DMS 273 treated with DMSO at 0.1 percent for 48 hours (cell line): ENCODE measurements at regions not wholly inside any gene's neighbourhood (a gene's known extent, or its start where the extent isn't known, plus 50 kb on each side); places are given as distances from the start of the nearest gene placed in this dataset.

ENCODE experiments used
- DNase-seq: peaks from one replicate; lab custom pipeline; 2025; lab: John Stamatoyannopoulos, UW

DNA sequence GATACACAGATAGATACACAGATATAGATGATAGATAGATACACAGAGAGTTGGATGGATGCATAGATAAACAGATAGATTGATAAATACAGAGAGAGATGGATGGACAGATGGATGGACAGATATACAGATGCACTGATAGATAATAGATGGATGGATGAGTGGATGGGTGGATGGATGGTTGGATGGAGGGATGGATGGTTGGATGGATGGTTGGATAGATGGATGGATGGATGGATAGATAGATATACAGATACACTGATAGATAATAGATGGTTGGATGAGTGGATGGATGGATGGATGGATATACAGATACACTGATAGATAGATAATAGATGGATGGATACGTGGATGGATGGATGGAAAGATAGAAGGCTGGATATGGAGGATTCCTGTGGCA lies 290.0 kb upstream of the SHH start:
- no peak for DNase-seq

DNA sequence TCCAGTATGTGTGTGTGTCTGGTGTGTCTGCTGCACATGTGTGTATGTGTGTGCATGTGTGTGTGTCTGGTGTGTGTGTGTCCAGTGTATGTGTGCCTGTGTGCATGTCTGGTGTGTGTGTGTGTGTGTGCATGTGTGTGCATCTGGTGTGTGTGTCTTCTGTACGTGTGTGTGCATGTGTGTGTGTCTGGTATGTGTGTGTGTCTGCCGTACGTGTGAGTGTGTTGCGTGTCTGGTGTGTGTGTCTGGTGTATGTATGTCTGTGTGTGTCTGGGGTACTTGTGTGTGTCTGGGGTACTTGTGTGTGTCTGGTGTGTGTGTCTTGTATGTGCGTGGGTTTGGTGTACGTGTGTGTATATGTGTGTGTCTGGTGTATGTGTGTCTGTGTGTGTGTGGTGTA lies 289.1 kb upstream of the SHH start:
- no peak for DNase-seq

DNA sequence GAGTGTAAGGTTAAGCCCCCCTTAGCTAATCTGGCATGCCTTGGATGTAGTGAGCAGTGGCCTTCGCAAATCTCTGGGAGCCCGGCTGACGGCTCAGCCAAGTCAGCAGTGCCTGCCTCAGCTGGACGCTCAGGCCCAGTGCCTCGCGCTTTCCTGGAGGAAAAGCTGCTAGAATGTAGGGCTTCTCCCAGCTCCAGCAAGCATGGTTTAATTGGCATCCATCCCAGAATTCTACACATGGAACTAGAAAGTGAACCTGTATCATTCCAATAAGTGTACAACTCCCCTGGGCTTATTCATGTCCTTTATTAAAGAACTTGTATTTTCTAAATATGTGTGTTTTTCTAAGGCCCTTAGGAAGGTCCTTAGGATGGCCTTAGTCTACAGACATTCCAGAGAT lies 287.8 kb upstream of the SHH start:
- DNase-seq: no peak

DNA sequence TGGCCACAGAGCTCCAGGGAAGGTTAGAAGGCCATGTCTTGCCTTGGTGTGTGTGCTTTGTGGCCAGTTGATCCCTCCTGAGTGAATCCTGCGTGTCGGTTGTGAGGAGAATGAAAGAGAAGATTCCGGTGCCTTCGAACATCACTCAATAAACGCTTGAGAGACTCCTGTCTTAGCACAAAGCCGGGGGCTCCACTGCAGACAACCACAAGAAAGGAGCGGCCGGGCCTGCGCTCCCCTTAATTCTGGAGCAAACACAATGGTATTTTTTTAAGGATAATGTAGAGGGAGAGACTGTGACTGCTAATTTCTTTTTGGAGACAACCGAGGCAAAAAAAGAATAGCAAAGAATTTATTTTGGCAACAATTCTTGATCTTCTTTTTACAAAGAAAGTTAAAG lies 286.8 kb upstream of the SHH start:
- DNase-seq: no peak

DNA sequence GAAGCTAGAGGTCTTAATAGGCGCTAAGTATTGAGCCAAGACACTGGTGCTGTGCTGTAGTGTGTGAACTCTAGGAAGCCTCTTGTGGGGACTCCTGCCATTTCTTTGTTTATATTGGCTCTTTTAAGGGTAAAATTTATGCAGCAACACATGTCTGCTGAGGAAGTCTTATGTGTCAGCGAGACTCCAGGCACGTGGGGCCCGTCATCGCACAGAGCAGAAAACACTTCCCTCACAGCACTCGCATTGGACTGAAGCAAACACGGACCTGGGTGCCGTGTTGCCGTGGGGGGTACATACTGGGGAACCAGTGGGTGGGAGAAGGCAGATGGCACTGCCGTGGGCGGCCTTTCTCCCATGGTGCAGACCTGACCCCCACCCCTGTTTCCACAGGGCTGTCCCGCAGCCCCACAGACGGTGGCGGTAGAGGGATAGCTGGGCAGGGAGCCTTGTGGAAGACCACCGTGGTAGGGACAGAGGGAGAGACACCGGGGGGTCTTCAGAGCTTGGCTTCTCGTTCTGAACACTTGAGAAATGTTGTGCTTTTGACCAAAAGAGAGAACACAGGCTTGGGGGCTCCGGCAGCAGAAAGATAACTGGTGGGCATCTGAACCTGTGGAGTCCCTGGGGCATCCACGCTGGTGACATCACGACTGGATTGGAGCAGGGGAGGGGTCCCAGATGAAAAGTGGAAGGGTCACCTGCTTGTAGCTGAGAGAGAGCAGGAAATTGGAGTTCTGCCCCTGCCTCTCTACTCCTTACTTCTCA lies 284.7 kb upstream of the SHH start:
- DNase-seq: no peak

DNA sequence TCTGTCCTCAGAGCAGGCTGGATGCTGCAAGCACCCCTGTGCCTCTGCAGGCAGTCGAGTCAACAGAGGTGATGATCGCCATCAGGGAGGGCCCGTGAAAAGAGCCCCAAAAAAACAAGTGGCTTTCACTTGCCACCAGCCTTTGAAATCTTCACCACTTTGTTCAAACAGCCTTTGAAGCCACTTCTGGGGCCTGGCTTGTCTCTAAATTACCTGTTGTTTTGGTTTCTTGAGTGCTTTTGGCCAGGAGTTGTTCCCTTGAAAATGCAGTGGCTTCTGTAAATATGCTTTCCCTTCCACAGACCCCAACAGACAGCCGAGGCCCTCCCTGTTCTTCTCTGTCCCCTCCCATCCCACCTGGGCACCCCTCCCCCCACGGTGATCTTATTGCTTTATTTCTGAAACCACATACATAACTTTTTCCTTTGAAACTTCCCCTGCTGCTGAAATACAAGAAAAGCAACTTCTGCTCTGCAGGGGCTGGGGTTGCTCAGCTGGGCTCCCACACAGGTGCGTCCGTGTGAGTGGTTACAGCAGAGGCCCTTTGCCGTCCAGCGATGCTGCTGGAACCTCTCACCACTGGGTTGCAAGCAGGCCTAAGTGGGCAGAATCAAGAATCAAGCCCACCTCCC lies 283.8 kb upstream of the SHH start:
- DNase-seq: no peak

DNA sequence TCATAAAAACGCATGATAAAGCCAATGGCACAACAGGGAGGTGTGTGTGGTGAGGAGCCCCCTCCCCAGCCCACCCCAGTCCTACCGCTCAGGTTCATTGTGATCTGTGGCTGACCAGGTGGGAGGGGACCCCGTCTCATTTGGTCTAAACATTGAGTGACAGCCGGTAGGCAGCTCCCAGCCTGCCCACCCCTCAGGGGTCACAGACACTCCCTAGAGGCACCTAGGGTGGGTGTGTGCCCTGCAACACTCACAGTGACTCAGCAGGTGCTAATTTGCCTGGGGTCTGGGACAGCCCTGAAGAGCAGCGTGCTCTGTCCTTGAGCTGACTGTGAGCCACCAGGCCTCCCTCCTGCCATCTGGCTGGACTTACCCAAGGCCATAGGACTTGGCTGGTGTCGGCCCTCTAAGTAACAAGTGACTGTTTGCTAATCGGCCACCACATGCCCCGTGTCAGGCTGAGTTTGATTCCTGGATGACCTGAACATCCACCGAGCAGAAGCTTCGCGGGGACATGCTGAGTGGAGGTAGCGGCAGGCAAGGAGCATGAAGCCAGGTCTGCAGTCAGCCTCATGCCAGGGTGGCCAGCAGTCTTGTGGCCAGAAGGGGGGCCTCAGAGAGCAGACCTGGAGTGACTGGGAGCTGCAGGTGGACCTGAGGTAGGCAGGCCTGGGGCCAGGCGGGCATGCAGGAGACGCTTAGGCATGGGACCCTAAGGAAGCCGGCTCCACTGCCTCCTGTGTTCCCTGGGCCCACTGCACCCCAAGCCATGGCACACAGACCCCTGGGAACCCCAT lies 282.3 kb upstream of the SHH start:
- no peak for DNase-seq

DNA sequence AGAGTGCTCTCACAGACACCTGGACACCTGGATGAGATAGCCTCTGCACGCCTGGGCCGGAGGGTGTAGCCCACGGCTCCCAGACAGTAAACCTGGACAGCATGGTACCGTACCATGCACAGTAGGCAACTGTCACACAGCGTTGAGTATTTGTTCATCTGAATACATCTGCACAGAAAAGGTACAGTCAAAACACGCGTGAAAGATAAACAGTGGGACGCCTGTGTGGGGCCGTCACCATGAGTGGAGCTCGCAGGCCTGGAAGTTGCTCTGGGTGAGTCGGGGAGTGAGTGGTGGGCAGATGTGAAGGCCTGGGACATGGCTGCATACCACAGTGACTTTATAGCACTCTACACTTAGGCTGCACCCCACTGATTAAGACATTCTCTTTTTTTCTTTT lies 280.0 kb upstream of the SHH start:
- no peak for DNase-seq

DNA sequence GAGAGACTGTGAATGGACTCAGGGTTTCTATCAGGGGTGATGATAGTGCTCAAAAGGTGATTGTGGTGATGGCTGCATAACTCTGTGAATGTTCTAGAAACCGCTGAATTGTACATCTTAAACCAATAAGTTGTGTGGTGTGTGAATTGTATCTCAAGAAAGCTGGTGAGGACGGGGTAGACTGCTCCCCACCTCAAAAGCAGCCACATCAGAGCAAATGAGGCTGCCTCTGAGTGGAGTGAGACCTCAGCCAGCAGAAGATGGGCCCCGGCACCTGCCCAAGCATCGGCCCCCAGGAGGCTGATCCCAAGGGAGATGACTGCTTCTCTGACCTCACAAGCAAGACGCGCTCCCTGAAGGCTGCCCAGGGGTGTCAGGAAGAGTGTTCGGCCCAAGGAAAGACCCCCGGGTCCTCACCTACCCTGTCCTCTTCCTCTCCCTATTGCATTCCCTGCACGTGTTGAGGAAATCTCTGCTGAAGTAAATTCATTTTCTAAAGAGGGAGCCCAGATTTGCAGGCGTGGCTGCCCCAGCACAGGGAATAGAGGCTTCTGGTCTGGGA lies 279.3 kb upstream of the SHH start:
- no peak for DNase-seq

DNA sequence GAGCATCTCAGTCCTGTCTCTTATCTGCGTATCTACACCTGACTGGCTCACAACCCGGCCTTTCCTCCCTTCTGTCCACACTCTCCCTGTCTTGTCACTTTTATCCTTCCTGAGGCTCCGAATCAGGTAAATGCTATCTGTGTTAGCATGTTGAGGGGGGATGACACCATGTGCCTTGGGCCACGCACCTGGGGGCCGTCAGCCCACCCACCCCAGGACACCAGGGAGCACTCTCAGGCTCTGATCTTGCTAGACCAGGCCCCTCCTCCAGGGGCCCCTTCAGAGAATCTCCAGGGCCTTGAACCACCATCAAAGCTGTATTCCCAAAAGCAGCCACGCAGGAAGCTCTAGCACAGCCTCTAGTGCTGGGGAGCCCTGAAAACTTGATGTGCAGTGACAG lies 278.7 kb upstream of the SHH start:
- DNase-seq: no peak

DNA sequence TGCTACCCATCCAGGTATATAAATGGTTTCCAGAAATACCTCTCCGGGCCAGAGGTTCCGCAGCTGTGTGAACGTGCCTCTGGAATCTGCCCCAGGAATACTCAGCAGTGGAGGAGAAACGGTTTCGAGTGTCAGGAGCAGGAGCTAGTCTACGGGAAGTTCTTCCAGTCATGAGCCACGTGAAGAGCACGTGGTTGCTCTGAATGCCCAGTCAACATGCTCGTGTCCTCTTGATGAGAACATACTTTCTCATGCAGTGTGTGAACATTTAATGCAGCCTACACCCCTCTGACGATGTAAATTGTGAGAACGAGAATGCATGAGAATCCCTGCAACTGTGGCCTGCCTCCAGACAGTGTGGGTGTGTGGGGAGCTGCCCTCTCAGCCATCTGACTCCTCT lies 277.0 kb upstream of the SHH start:
- DNase-seq: no peak

DNA sequence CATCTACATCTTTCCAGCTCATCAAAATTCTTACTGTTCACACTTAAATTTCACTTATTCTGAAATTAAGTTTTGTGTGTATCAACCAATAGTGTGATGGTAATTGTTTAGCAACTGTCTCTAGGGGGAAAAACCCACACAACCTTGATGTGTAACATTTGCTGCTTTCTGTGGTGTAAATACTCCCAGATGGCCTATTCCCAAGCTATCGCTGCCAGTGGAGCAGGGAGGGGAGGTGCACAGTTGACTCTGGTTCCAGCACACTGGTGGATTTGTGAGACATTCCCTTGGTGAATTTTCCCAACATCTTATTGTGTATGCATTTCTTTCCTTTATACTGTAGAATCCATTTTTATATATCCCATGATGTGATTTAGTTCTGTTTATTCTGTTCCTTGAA lies 275.9 kb upstream of the SHH start:
- no peak for DNase-seq

DNA sequence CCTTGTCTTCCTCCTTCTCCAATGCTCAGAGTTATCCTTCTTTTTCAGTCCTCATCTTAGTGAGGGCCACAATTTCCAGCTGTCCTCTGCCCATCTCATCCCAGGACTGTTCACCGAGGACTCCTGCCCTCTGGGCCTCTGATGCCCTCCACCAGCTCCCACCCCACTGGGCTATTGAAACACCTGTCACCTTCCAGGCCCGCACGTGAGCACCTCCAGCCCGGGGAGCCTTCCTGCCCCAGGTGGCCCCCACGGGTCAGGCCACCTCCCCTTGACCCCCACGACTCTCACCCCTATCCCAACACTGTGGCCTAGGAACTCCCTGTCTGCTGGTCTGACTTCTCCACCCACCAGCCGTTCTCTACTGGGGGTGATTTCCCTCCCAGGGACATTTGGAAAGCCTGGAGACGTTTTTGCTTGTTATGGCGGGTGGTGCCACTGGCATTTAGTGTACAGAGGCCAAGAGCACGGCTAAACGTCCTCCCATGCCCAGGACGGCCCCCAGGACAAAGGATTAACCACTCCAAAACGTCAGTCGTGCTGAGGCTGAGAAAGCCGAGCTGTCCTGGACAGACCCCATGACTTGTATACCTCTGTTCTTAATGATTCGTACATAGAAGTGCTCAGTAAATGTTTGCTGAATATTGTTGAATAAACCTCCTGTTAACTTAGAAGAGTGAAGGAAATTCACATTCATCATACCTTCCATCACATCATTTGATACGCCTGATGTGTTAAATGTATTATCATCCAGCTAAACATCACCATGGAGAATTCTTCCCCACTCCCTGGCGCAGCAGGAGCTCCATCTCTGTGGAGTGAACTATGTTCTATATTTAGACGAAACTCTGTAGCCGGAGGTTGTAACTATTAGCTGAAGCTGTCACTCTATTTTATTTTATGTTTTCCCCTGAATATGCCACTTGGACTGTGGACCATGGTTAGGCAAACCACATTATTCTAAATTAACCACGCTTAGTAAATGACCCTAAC lies 270.1 kb upstream of the SHH start:
- DNase-seq: no peak

DNA sequence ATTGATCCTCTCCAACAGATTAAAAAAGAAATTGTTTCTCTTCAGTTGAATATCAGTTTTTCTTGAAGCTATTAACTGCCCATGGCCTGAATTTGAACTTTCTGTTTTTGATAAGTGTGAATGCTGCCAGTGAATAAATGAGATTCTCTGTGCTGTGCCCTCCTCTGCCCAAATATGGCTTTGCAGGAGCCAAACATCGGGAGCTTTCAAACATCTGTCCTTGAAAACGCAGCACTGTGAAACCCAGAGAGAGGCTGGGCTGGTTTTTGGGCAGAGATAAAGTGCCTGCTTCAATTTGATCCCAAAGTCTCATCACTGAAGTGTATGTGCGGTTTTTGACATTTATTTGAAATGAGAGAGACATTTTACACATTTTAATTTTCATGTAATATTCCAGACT lies 268.3 kb upstream of the SHH start:
- no peak for DNase-seq

DNA sequence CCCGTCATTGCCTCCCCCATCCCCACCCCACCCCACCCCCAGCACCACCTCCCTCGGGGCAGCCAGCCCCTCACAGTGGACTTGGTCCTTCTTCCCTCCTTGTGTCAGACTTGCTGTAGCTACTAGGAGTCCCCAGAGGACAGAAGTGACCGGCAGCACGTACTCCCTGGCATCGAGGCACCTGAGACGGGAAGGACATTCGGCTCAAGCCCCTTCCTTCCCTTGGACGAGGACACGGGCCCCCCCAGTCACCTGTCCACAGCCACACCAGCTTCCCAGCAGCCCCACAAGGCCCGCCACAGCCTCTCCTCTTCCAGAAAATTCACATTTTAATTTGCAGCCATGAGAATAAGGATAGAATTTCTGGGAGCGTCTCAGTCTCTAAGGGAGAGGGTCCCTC lies 267.8 kb upstream of the SHH start:
- DNase-seq: no peak

DNA sequence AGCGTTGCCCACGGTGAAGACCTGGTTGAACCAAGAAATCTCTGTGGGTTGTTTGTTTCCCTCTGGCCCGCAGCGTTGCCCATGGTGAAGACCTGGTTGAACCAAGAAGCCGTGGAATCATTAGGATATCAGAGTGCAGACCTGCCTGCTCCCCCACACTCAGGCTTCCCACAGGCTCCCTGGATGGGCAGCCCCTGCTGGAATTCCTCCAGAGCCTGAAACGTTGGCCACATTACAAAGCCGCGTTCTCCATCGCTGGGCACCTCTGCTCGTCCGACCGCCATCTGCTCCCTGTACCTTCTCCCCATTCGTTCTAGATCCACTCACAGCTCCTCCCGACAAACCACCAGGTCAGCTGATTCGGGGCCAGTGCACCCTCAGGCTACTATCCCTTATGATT lies 266.9 kb upstream of the SHH start:
- no peak for DNase-seq

DNA sequence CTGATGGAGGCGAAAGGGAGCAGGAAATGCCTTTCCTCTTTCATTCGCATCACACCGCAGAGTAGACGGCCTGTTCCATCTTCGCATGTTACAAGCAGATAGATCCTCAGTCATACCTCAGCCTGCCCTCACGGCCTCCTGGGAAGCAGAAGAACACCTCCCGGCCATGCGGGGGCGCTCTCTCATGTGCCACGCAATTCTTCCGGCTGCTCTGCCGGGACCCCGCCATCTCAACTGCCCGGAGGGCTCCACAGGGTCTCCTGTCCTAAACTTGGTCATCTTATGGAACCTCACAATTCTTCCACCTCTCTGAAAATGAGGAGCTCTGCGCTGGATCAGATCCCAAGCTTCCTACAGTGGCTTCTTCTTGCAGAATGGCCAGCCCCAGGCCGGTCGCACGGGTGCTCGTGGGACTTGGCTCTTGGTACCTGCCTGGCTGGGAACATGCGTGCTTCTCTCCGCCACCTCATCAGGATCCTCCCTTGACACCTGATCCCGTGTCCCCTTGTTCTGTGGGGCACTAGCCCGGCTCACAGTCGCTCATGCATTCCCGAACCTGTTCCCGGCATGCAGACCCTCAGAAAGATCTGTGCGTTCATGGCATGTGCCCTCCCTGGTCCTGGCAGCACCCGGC lies 262.8 kb upstream of the SHH start:
- DNase-seq: no peak

DNA sequence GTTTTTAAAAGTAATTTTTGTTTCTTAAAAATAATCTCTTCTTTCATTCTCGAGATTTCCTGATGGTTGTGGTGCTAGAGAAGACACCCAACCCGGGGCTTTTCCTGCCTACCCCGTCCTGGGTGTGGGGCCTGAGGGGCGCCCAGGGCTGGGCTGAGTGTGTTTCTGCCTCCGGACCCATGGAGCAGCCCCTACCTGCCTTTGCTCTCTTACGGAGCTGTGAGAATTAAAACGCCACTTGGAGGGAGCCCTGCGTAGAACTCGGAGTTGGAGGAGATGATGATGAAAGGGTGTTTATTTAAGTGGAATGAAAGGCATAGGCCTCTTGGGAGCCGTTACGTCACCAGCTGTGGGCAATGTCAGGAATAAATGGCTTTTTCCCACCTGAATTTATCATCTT lies 261.8 kb upstream of the SHH start:
- no peak for DNase-seq

DNA sequence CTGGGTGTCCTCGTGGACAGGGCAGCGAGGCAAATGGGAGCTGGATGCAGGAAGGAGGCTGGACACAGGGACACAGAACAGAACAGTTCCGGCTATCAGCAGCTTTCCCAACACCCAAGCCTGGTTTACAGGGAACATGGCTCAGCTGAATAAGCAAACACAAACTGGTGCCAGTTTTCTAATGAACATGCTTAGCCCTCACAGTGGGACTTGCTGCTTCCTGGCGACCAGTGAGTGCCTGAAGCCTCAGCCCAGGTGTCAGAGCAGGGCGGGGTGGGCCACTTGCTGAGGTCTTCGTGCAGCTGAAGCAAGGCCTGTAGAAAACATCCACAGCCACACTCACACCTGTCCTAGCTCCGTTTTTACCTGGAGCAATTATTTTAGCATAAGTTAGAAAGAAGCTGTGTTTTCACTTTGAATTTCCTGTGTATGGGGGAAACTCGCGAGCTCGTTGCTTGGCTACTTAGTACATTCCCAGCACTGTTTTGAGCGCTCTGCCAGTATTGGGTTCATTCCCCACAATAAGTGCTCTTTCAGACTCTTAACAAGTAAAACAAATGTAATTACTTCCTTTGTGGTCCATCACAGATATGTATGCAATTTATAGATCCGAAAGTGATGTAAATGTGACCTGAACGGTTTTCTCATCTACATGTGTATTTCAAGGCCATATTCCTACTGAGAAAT lies 261.2 kb upstream of the SHH start:
- no peak for DNase-seq

DNA sequence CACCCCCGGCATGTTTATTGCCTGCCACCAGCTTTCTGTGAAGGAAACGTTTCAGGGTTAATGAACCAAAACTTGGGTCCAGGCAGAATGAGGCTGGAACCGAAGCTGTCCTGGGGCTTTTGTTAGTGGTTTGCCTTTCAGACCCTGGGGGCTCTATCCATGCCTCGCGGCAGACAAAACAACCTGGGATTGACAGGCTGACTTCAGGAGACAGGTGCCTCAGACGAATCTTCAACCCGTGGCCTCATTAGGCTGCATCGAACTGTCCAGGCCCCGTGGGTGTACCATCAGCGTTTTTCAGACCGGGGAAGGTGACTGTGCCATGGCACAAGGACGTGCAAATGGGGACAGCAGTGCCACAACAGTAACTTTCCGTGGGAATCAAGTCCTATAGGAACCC lies 259.3 kb upstream of the SHH start:
- DNase-seq: no peak

DNA sequence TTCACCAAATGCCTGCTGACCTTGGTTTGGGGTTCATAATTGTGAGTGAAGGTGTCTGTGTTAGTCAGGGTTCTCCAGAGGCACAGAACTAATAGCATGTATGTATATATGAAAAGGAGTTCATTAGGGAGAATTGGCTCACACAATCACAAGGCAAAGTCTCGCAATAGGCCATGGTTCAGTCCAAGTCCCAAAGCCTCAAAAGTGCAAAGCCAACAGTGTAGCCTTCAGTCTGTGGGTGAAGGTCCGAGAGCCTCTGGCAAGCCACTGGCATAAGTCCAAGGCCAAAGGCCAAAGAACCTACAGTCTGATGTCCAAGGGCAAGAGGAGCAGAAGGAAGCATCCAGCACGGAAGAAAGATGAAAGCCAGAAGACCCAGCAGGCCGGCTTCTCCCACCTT lies 257.6 kb upstream of the SHH start:
- DNase-seq: no peak
